ENCODE measurements at regions not wholly inside any gene's neighbourhood (a gene's known extent, or its start where the extent isn't known, plus 50 kb on each side); places are given as distances from the start of the nearest gene placed in this dataset.
A peak's percentile ranks its signal among the peaks of the same experiment; 100 is the strongest.

- no peak for TF ChIP-seq TAF1 (IDR thresholded peaks at IDR 0.05; ENCODE audit: borderline replicate concordance, low read depth, low read length)
- no peak for TF ChIP-seq POLR2AphosphoS5 (IDR thresholded peaks at IDR 0.05; ENCODE audit: low read depth, low read length)
- TF ChIP-seq POLR2A (IDR thresholded peaks at IDR 0.05; ENCODE audit: low read depth, low read length) = no peak
Observed at GRCh38 chr2:11925295-11926066, 179.0 kb downstream of the LPIN1 start.

GRCh38 chr2:11930211-11930761, 183.9 kb downstream of the LPIN1 start:
- TF ChIP-seq POLR2AphosphoS5 (IDR thresholded peaks at IDR 0.05; ENCODE audit: low read depth, low read length) (no peak), TAF1 (IDR thresholded peaks at IDR 0.05; ENCODE audit: borderline replicate concordance, low read depth, low read length) (no peak), POLR2A (IDR thresholded peaks at IDR 0.05; ENCODE audit: low read depth, low read length) (no peak)

More at GRCh38 chr2:11925295-11926066, 179.0 kb downstream of the LPIN1 start:
- FAIRE-seq = no peak
- no peak for DNase-seq (ENCODE audit: insufficient read length)

GRCh38 chr2:11932048-11932512, 185.6 kb downstream of the LPIN1 start:
- no peak for DNase-seq (ENCODE audit: insufficient read length)
- TF ChIP-seq POLR2AphosphoS5 (IDR thresholded peaks at IDR 0.05; ENCODE audit: low read depth, low read length) = no peak
- no peak for TF ChIP-seq POLR2A (IDR thresholded peaks at IDR 0.05; ENCODE audit: low read depth, low read length)
- no peak for TF ChIP-seq TAF1 (IDR thresholded peaks at IDR 0.05; ENCODE audit: borderline replicate concordance, low read depth, low read length)
- FAIRE-seq = no peak

More at GRCh38 chr2:11930211-11930761, 183.9 kb downstream of the LPIN1 start:
- DNase-seq (ENCODE audit: insufficient read length) = no peak
- FAIRE-seq = no peak

- FAIRE-seq (no peak), DNase-seq (ENCODE audit: insufficient read length) (no peak)
Observed at GRCh38 chr2:11932962-11933361, 186.5 kb downstream of the LPIN1 start.

GRCh38 chr2:11933854-11934253, 187.4 kb downstream of the LPIN1 start:
- FAIRE-seq (peak; percentile 70), DNase-seq (ENCODE audit: insufficient read length) (no peak)
- TF ChIP-seq POLR2A (IDR thresholded peaks at IDR 0.05; ENCODE audit: low read depth, low read length) (no peak), TAF1 (IDR thresholded peaks at IDR 0.05; ENCODE audit: borderline replicate concordance, low read depth, low read length) (no peak), POLR2AphosphoS5 (IDR thresholded peaks at IDR 0.05; ENCODE audit: low read depth, low read length) (no peak)

More at GRCh38 chr2:11932962-11933361, 186.5 kb downstream of the LPIN1 start:
- TF ChIP-seq POLR2AphosphoS5 (IDR thresholded peaks at IDR 0.05; ENCODE audit: low read depth, low read length) = no peak
- TF ChIP-seq TAF1 (IDR thresholded peaks at IDR 0.05; ENCODE audit: borderline replicate concordance, low read depth, low read length) = no peak
- no peak for TF ChIP-seq POLR2A (IDR thresholded peaks at IDR 0.05; ENCODE audit: low read depth, low read length)

- no peak for FAIRE-seq
- TF ChIP-seq TAF1 (IDR thresholded peaks at IDR 0.05; ENCODE audit: borderline replicate concordance, low read depth, low read length) = no peak
- no peak for TF ChIP-seq POLR2AphosphoS5 (IDR thresholded peaks at IDR 0.05; ENCODE audit: low read depth, low read length)
- no peak for TF ChIP-seq POLR2A (IDR thresholded peaks at IDR 0.05; ENCODE audit: low read depth, low read length)
- DNase-seq (ENCODE audit: insufficient read length) = no peak
Observed at GRCh38 chr2:11936761-11937160, 190.3 kb downstream of the LPIN1 start.

- TF ChIP-seq POLR2A (IDR thresholded peaks at IDR 0.05; ENCODE audit: low read depth, low read length) (no peak), POLR2AphosphoS5 (IDR thresholded peaks at IDR 0.05; ENCODE audit: low read depth, low read length) (no peak), TAF1 (IDR thresholded peaks at IDR 0.05; ENCODE audit: borderline replicate concordance, low read depth, low read length) (no peak)
- FAIRE-seq = no peak
- DNase-seq (ENCODE audit: insufficient read length) = no peak
Observed at GRCh38 chr2:11938196-11938595, 191.8 kb downstream of the LPIN1 start.

- TF ChIP-seq POLR2AphosphoS5 (IDR thresholded peaks at IDR 0.05; ENCODE audit: low read depth, low read length) = no peak
- no peak for TF ChIP-seq TAF1 (IDR thresholded peaks at IDR 0.05; ENCODE audit: borderline replicate concordance, low read depth, low read length)
- no peak for TF ChIP-seq POLR2A (IDR thresholded peaks at IDR 0.05; ENCODE audit: low read depth, low read length)
- FAIRE-seq = no peak
- no peak for DNase-seq (ENCODE audit: insufficient read length)
Observed at GRCh38 chr2:11939523-11939922, 193.1 kb downstream of the LPIN1 start.

GRCh38 chr2:11940121-11940743, 193.8 kb downstream of the LPIN1 start:
- no peak for DNase-seq (ENCODE audit: insufficient read length)
- TF ChIP-seq TAF1 (IDR thresholded peaks at IDR 0.05; ENCODE audit: borderline replicate concordance, low read depth, low read length) (no peak), POLR2AphosphoS5 (IDR thresholded peaks at IDR 0.05; ENCODE audit: low read depth, low read length) (no peak), POLR2A (IDR thresholded peaks at IDR 0.05; ENCODE audit: low read depth, low read length) (no peak)
- no peak for FAIRE-seq

- FAIRE-seq = no peak
- TF ChIP-seq POLR2AphosphoS5 (IDR thresholded peaks at IDR 0.05; ENCODE audit: low read depth, low read length) (no peak), POLR2A (IDR thresholded peaks at IDR 0.05; ENCODE audit: low read depth, low read length) (no peak), TAF1 (IDR thresholded peaks at IDR 0.05; ENCODE audit: borderline replicate concordance, low read depth, low read length) (no peak)
- DNase-seq (ENCODE audit: insufficient read length) = no peak
Observed at GRCh38 chr2:11940799-11941198, 194.4 kb downstream of the LPIN1 start.
